ENCODE measurements at regions not wholly inside any gene's neighbourhood (a gene's known extent, or its start where the extent isn't known, plus 50 kb on each side); places are given as distances from the start of the nearest gene placed in this dataset.

- Histone ChIP-seq H2BK15ac (ENCODE audit: low read length) (no peak overlapping the region), H4K20me1 (replicated peaks in 1 of 2; ENCODE audit: control insufficient read depth in 1 of 2, insufficient read depth in 2 of 2, low read length in 2 of 2) (no peaks in the 10 kb centered on the region), H3K27ac (ENCODE audit: low read depth, low read length) (no peak overlapping the region), H3K23me2 (ENCODE audit: low read depth, low read length) (no peaks in the 10 kb centered on the region), H4K5ac (ENCODE audit: insufficient read length, low read depth, low read length) (no peak overlapping the region), H3K4ac (replicated peaks; ENCODE audit: insufficient read length, low read depth, low read length) (no peak overlapping the region), H3K9me3 (ENCODE audit: insufficient read depth in 2 of 2, low read depth in 1 of 2, low read length in 1 of 2) (no peaks in the 10 kb centered on the region), H3K14ac (ENCODE audit: insufficient read length) (no peak overlapping the region), H3K79me1 (ENCODE audit: low read depth, low read length) (no peaks in the 10 kb centered on the region), H2BK20ac (ENCODE audit: low read length) (no peak overlapping the region), H3K9ac (replicated peaks in 1 of 4; ENCODE audit: extremely low read depth in 1 of 4, low read depth in 3 of 4, low read length in 3 of 4) (no peak overlapping the region), H4K91ac (replicated peaks; ENCODE audit: insufficient read length, low read length) (no peak overlapping the region), H3K4me1 (replicated peaks in 1 of 4; ENCODE audit: control insufficient read depth in 3 of 4, insufficient read depth in 4 of 4, low read length in 3 of 4) (peaks cover 0 to 8% (median 4%) of the 10 kb centered on the region in 4 experiments; a peak in 5 of 7 replicates), H3K56ac (replicated peaks; ENCODE audit: insufficient read length, low read depth, low read length) (no peak overlapping the region), H2AFZ (ENCODE audit: low read length) (no peak overlapping the region), H3K27me3 (replicated peaks in 1 of 4; ENCODE audit: control insufficient read depth in 3 of 4, extremely low read depth in 1 of 4, insufficient read depth in 3 of 4, low read length in 3 of 4) (0 out of 7 replicates have a peak, but pooled peaks cover 0 to 3% (median 0%) of the 10 kb centered on the region in 4 experiments), H3K23ac (ENCODE audit: insufficient read length) (no peak overlapping the region), H3K4me2 (ENCODE audit: insufficient read depth in 1 of 2, low read depth in 2 of 2, low read length in 2 of 2) (no peak overlapping the region), H2BK120ac (replicated peaks; ENCODE audit: low read depth, low read length) (no peak overlapping the region), H3K4me3 (ENCODE audit: extremely low read depth in 1 of 4, insufficient read depth in 2 of 4, low read depth in 3 of 4, low read length in 4 of 4) (no peak overlapping the region), H3K18ac (ENCODE audit: extremely low read depth, low read length) (no peak overlapping the region), H2BK5ac (ENCODE audit: low read depth, low read length) (no peak overlapping the region), H3K36me3 (ENCODE audit: control insufficient read depth in 2 of 4, insufficient read depth in 4 of 4, low read length in 3 of 4) (no peaks in the 10 kb centered on the region; a peak in 1 of 8 replicates), H2BK12ac (ENCODE audit: low read depth, low read length) (no peak overlapping the region), H2AK5ac (ENCODE audit: low read depth, low read length) (no peak overlapping the region), H3K79me2 (ENCODE audit: control insufficient read depth in 1 of 2, insufficient read depth in 2 of 2, low read length in 2 of 2) (no peaks in the 10 kb centered on the region), H4K8ac (ENCODE audit: extremely low read depth, insufficient read depth, low read length) (no peak overlapping the region; the same call in 1 of the 2 replicates)
- POLR2A ChIA-PET (ENCODE audit: partially characterized antibody), result no interaction called here
- DNase-seq (ENCODE audit: low read depth in 1 of 2, low spot score in 2 of 2), result no peak
- 90% methylated on average over 4 of the region's 4 CpGs; no CpG with 5 or more reads in 1 of the 2 experiments for WGBS, 2 experiments (ENCODE audit: extremely low coverage in 1 of 2, insufficient coverage in 1 of 2, insufficient read length in 1 of 2, insufficient replicate concordance in 2 of 2, low coverage in 1 of 2, low lambda C conversion rate in 2 of 2, missing lambda C conversion rate in 1 of 2)
- TF ChIP-seq KDM5A (IDR thresholded peaks at IDR 0.05; ENCODE audit: low read length), result no peak
- FAIRE-seq, result no peak
- CTCF ChIA-PET (ENCODE audit: partially characterized antibody), result interaction anchor here (1.0 to 2.1 kb wide), 5 partner anchors 10 to 287 kb away, joined by 3 to 9 read pairs (median 3); no protein-coding TSS in a partner anchor
Measured at GRCh38 chr15:93317772-93318171, 228.8 kb upstream of the RGMA start.

All from H1 (cell line).